Peyer's patch (tissue), 4 donors: ENCODE measurements at regions not wholly inside any gene's neighbourhood (a gene's known extent, or its start where the extent isn't known, plus 50 kb on each side); places are given as distances from the start of the nearest gene placed in this dataset.
"Not testable (repeated sequence)": the region's sequence is repeated elsewhere in the genome, so short reads cannot be mapped to it uniquely, and the experiment has no call there.

ENCODE experiments used
- DNase-seq, 3 donors: peaks; one replicate each; pipeline ENCODE4 v3.0.0-alpha.2; 2017 to 2019
- H3K27ac ChIP-seq, 4 donors: fragments of 200-600 bp; sonication (generic); one replicate each; pipeline ENCODE4 v1.5.1; 2016 to 2019
- H3K27me3 ChIP-seq, 2 donors: fragments of 200-600 bp; sonication (generic); one replicate each; pipeline ENCODE4 v1.5.1; 2019
- H3K36me3 ChIP-seq, 3 donors: fragments of 200-600 bp; sonication (generic); one replicate each; pipeline ENCODE4 v1.5.1; 2016 to 2019
- H3K4me1 ChIP-seq, 4 donors: fragments of 200-600 bp; sonication (generic); one replicate each; pipeline ENCODE4 v1.5.1; 2016 to 2019
- H3K4me3 ChIP-seq, 4 donors: fragments of 200-600 bp; sonication (generic); 1 replicate in 3 of 4; 2 replicates in 1 of 4; pipeline ENCODE4 v1.5.1; 2016 to 2019; ENCODE audit warnings: mild to moderate bottlenecking in 1 of 4
- H3K9me3 ChIP-seq, 4 donors: fragments of 200-600 bp; sonication (generic); one replicate each; pipeline ENCODE4 v1.5.1; 2016 to 2019; ENCODE audit warnings: mild to moderate bottlenecking in 1 of 4
- POLR2A ChIP-seq, 2 donors: fragments of 450-650 bp; IDR thresholded peaks; one replicate each; pipeline ENCODE4 v1.5.1; 2017; ENCODE audit warnings: antibody characterized with exemption in 2 of 2, mild to moderate bottlenecking in 2 of 2, moderate library complexity in 2 of 2
- TF ChIP-seq, protein P1 (sequence below), 6 experiments: fragments of 450-650 bp in 4 of 6; fragments of 200-600 bp in 2 of 6; sonication (generic) in 1 of 6; IDR thresholded peaks; one replicate each; pipeline ENCODE4 v1.5.1; 2017 to 2019; ENCODE audit warnings: antibody characterized with exemption in 6 of 6, mild to moderate bottlenecking in 3 of 6, moderate library complexity in 1 of 6

DNA sequence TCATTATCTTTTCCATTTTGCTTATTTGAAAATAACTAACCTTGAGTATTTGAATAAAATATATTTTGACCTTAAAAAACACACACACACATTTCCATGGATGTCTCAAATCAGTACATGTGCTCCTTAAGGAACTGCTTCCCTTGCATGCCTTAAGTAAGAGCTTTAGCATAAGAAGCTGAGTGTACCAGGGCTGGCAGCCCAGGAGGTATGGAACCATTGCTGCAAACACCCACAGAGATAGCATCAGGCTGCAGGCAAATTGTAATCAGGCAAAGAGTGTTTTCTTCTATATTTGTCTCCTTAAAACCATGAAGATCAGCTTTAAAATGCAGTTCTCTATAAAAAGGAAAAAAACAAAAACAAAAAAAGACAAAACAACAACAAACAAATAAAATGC is 160.6 kb downstream of the PLK2 start:
- no peaks in the 10 kb centered on the region for H3K36me3 ChIP-seq
- no peaks in the 10 kb centered on the region for H3K4me1 ChIP-seq
- no peak overlapping the region for H3K4me3 ChIP-seq
- no peak overlapping the region for H3K27ac ChIP-seq
- no peaks in the 10 kb centered on the region for H3K9me3 ChIP-seq
- TF ChIP-seq, protein P1, sequence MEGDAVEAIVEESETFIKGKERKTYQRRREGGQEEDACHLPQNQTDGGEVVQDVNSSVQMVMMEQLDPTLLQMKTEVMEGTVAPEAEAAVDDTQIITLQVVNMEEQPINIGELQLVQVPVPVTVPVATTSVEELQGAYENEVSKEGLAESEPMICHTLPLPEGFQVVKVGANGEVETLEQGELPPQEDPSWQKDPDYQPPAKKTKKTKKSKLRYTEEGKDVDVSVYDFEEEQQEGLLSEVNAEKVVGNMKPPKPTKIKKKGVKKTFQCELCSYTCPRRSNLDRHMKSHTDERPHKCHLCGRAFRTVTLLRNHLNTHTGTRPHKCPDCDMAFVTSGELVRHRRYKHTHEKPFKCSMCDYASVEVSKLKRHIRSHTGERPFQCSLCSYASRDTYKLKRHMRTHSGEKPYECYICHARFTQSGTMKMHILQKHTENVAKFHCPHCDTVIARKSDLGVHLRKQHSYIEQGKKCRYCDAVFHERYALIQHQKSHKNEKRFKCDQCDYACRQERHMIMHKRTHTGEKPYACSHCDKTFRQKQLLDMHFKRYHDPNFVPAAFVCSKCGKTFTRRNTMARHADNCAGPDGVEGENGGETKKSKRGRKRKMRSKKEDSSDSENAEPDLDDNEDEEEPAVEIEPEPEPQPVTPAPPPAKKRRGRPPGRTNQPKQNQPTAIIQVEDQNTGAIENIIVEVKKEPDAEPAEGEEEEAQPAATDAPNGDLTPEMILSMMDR (IDR thresholded peaks at IDR 0.05), result no peak
- H3K27me3 ChIP-seq, result no peaks in the 10 kb centered on the region
- no peak for DNase-seq

DNA sequence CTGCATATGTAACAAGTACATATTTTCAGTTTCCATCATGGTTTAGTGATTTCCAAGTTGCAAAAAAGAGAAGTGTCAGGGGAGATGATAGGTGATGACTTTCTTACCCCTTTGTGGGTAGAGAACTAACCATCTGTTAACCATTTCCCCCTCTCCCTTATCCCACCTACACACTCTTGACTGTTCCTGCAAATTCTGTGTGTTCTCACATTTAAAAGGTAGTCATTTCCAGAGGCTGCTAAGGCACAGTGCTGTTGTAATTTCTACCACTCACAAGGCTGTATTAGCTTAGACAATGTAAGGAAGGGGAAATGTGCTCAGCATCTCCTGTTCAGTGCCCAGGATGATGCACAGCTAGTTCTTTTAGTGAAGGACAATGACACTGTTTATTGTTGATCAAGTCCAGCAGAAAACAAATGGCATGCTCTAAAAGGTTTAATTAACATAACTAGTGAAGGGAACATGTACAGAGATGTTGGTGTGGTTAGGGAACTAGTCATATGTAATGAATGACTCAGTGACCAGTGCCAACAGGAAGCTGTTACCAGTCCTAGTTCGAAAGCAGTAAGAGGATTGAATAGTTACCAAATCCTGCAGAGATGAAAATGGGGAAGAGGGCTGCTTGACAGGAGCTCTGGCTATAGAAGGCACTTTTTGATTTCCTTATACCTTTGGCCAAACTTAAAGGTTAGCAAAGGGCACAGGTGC is 165.1 kb downstream of the PLK2 start:
- H3K36me3 ChIP-seq, result no peaks in the 10 kb centered on the region
- DNase-seq, result no peak
- H3K9me3 ChIP-seq, result no peaks in the 10 kb centered on the region
- no peak overlapping the region for H3K4me3 ChIP-seq
- H3K4me1 ChIP-seq, result no peaks in the 10 kb centered on the region
- H3K27me3 ChIP-seq, result no peaks in the 10 kb centered on the region
- TF ChIP-seq POLR2A (IDR thresholded peaks at IDR 0.05), result no peak
- TF ChIP-seq, protein P1 (IDR thresholded peaks at IDR 0.05), result no peak
- no peak overlapping the region for H3K27ac ChIP-seq

DNA sequence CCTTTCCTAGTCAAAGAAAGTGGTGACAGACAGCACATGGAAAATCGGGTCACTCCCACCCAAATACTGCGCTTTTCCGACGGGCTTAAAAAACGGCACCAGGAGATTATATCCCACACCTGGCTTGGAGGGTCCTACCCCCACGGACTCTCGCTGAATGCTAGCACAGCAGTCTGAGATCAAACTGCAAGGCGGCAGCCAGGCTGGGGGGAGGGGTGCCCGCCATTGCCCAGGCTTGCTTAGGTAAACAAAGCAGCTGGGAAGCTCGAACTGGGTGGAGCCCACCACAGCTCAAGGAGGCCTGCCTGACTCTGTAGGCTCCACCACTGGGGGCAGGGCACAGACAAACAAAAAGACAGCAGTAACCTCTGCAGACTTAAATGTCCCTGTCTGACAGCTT is 171.6 kb downstream of the PLK2 start:
- not testable (repeated sequence) for H3K27ac ChIP-seq, H3K36me3 ChIP-seq, H3K27me3 ChIP-seq, DNase-seq, H3K4me1 ChIP-seq, H3K9me3 ChIP-seq, H3K4me3 ChIP-seq

DNA sequence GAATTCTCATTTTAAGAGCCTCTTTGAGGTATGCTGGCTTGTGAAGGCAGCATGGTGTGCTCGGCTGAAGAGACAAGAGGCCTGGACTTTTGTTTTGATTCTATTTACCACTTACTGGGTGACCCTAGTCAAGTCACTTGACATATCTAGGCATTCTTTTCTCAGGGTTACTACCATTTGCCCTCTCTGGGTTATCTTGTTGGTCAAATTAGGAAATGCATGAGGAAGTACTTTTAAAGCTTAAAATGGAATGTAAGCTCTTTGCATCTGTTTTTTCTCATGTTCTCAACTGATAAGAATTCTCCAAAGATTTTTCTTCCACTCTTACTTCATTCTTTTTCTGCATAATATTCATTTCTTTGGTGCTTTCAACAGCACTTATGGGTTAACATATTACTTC is 173.1 kb downstream of the PLK2 start:
- no peak for DNase-seq
- no peak overlapping the region for H3K4me3 ChIP-seq
- H3K27me3 ChIP-seq, result no peaks in the 10 kb centered on the region
- TF ChIP-seq, protein P1 (IDR thresholded peaks at IDR 0.05), result no peak
- no peak for TF ChIP-seq POLR2A (IDR thresholded peaks at IDR 0.05)
- no peaks in the 10 kb centered on the region for H3K9me3 ChIP-seq
- H3K27ac ChIP-seq, result no peak overlapping the region
- no peaks in the 10 kb centered on the region for H3K4me1 ChIP-seq
- no peaks in the 10 kb centered on the region for H3K36me3 ChIP-seq

DNA sequence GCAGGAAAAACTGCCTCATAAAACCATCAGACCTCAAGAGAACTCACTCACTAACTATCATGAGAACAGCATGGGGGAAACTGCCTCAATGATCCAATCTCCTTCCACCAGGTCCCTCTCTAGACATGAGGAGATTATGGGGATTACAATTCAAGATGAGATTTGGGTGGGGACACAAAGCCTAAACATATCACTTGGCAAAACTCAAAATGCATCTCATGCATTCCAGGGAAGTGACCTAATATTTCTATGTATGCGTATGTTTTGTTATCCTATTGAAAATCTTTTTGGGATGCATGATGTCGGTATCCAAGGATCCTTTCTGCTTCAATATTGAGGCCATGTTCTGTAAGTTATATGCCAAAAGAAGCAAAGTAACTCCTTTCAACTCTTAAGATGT is 174.0 kb downstream of the PLK2 start:
- Histone ChIP-seq H3K27me3 (no peaks in the 10 kb centered on the region), H3K27ac (no peak overlapping the region), H3K4me3 (no peak overlapping the region), H3K9me3 (no peaks in the 10 kb centered on the region), H3K36me3 (no peaks in the 10 kb centered on the region), H3K4me1 (no peaks in the 10 kb centered on the region)
- TF ChIP-seq, protein P1 (IDR thresholded peaks at IDR 0.05), result no peak
- no peak for TF ChIP-seq POLR2A (IDR thresholded peaks at IDR 0.05)
- no peak for DNase-seq

DNA sequence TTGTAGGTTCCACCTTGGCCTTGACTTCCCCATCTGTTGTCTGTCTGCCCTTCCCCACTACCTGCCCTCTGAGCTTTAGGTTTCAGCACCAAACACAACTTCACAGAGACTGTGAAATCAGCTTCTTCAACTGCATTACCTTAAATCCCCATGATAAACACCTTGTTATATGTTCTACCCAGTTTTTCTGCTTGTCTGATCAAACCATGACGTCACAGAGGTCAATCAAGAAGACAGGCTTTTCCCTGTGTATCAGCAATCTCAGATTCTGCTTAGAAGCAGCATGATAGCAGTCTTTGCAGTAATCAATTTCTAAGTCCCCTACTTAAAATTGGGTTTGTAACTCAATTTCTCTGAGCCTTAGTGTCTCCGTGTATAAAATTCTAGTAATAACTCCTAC is 175.0 kb downstream of the PLK2 start:
- H3K4me1 ChIP-seq, result no peaks in the 10 kb centered on the region
- no peak overlapping the region for H3K4me3 ChIP-seq
- H3K27ac ChIP-seq, result no peak overlapping the region
- H3K27me3 ChIP-seq, result no peaks in the 10 kb centered on the region
- no peak for TF ChIP-seq POLR2A (IDR thresholded peaks at IDR 0.05)
- TF ChIP-seq, protein P1 (IDR thresholded peaks at IDR 0.05), result no peak
- DNase-seq, result no peak
- H3K9me3 ChIP-seq, result no peaks in the 10 kb centered on the region
- H3K36me3 ChIP-seq, result no peaks in the 10 kb centered on the region
